ENCODE measurements at regions not wholly inside any gene's neighbourhood (a gene's known extent, or its start where the extent isn't known, plus 50 kb on each side); places are given as distances from the start of the nearest gene placed in this dataset.

DNA sequence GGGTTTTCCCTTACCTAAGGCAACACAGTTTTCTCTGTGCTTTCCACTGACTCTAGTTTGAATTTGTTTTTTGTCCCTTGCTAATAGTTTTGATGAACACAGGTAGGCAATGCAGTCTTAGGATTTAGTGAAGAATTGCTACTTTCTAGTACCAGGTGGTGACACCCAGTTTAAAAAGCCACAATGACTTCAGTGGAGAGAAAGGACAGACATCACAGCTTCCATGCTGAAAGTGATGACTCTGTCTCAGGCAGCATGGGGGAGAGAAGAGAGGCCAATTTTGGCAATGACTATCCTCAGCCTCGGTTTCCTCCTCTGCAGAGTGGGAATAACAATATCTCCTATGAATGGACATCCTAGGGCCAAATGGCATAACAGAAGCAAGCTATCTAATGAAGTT, 118.8 kb downstream of the AXIN2 start:
- DNase-seq: no peak

- DNase-seq: no peak
Measured at GRCh38 chr17:65442250-65442649, 119.2 kb downstream of the AXIN2 start.

- no peak for DNase-seq
Measured at GRCh38 chr17:65441053-65441605, 120.3 kb downstream of the AXIN2 start.

DNA sequence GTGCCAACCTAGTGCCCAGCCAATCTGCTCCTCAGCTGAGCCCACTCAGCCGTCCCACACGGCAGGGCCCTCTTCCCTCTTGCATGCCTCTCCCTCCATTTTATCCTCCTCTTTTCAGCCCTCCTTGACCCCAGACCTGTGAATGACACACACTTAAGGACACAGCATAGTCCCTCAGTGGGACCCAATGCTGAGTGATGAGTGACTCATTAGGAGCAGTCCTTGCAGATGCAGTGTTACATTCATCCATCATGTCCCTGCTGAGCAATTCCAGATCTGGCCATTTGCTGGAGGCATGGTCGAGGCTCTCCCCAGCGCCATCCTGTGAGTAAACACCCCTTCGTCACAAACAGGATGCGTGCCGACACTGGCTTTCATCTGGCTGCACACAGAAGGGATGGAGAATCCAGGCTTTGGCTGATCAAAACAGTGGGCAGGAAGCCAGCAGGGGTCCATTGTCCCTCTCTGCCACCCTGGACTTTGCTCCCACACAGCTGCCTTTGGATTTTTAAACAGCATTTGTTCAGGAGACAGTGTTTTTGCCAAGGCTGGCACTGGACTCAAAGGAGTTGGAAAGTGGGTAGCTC, 122.6 kb downstream of the AXIN2 start:
- no peak for DNase-seq

DNA sequence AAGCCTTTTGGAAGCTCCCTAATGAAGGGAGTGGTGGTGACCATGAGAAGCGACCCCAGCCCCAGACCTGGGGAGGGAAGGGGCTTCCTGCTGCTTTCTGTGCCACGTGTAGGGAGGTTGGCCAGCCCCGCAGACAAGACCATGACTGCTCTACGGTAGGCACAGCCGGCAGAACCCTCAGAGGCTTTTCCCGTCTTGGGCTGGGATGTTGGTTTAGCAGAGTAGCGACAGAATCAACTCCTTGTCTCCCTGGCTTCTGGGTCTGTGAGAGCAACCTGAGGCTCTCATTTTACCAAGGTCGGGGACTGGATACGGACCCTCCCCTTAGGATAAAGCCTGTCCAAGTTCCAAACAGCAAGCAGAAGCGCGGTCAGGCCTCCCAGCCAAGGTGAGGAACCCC, 123.3 kb downstream of the AXIN2 start:
- no peak for DNase-seq

- DNase-seq: no peak
Measured at GRCh38 chr17:65436871-65437270, 124.6 kb downstream of the AXIN2 start.

DNA sequence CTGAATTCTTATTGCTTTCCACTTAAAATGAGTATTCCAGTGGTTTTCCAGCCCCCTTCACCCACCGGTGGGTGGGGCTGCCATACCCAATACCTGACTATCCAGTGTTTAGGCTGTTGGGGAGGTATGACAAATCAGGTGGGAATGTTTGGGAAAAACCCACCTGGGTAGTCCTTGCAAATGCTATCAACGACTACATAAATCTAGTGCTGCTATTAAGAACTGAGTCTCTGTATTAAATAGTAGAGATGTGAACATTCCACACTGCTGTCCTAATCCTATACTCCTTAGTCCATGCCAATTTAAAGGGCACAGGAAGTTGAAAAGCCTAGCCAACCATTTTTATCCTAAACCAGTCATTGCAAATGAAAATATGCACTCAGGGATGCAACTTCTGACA, 126.6 kb downstream of the AXIN2 start:
- no peak for DNase-seq

GRCh38 chr17:65434251-65434650, 127.2 kb downstream of the AXIN2 start:
- DNase-seq: no peak

DNA sequence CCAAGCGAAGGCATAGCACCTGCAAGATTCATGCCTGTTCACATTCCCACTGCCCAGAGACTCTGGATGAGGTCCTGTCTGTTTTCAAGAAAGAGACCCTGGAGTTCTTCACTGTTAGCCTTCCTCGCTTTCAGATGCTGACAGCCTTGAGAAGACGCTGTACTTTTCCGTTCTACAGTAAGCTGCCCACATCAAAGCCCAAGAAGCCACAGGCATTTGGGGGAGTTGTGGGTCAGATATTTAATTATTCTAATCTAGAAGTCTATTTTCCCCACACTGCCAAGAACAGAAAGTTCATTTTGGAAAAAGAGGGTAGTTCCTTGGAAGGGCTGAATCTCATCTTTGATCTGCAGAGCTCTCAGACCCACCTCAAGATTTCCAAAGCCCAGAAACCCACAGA, 127.9 kb downstream of the AXIN2 start:
- no peak for DNase-seq

DNA sequence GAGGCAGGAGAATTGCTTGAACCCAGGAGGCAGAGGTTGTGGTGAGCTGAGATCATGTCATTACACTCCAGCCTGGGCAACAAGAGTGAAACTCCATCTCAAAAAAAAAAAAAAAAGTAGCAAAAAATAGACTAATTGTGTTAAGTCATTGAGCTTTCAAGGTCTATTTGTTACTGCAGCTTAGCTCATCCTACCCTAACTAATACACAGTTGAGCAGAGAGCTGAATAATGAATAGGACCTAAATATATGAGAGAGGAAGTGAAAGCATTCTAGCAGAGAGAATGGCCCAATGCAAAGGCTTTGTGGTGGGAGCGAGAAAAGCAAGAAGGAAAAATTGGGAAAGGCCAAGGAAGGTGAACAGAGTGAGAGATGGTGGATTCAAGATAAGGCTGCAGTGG, 128.3 kb downstream of the AXIN2 start:
- DNase-seq: no peak

DNA sequence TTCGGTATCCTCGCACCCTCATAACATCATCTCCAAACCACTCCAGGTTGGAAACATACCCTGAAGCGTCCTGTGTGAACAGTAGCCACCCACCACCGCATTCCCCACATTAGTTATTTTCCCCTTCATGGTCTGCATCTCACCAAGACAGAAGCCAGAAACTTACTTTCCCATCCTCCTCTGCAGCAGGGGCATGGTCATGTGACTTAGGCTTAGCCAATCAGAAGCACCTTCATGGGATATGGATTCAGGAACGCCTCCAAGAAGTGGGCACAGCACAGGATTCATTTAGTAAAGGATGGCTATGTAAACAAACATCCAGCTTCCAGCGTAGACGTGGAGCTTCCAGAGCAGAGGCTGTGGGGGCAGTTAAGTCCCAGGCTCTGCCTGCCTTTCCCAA, 130.3 kb downstream of the AXIN2 start:
- no peak for DNase-seq

GRCh38 chr17:65430209-65430833, 131.1 kb downstream of the AXIN2 start:
- DNase-seq: no peak

DNA sequence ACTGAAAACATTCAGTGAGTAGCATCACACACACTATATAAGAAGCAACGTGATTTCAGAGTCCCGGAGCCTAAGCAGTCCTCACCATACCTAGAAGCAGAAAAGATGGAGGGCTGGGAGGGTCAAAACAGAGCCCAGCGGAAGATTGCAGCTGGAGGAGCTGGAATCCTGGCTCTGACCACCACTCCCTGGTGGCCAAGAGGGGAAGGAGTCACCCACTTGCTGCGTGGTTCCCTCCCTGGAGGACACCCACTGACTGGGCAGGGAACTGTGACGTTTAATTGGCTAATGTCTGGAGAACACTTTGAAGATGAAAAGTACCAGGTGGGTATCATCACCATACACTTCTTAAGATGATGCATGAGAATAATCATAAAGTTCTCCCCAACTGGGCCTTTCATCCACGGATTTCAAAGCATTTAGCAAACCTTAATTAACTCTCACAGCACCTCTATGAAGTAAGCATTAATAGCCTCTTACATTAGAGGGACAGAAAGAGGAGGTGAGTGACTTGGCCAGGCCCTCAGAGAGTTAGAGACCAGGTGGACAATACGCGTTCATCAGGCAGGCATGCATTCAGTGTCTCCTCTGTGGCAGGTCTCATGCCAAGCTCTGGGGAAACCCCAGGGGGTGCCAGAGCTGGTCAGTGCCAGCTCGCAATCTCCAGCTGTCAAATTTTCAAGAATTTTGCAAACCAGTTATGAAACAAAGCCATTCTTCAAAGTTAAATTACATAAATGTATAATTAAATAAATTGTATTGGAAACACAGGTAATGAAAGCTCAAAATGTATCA, 137.9 kb downstream of the AXIN2 start:
- no peak for DNase-seq

DNA sequence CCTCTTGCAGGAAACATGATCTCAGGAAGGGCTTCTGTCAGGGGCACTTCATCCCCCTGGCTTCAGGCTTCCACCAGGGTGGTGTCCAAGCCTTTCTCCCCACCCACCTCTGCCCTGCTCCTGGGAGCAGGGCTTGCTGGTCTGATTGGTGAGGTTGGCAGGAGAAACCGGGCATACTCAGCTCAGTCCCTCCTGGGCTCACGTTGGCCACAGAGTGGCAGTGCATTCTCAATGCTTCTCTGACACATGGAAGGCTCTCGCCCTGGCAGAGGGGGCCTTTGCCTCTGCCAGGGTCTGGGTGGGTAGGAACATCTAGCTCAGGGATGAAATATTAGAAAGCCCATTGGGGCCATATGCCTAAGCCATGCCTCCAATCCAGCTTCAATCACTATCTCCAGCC, 142.8 kb downstream of the AXIN2 start:
- DNase-seq: no peak

- DNase-seq: no peak
Measured at GRCh38 chr17:65417406-65418221, 143.8 kb downstream of the AXIN2 start.

GRCh38 chr17:65415991-65416390, 145.5 kb downstream of the AXIN2 start:
- DNase-seq: no peak

GRCh38 chr17:65413390-65413789, 148.1 kb downstream of the AXIN2 start:
- DNase-seq: no peak

DNA sequence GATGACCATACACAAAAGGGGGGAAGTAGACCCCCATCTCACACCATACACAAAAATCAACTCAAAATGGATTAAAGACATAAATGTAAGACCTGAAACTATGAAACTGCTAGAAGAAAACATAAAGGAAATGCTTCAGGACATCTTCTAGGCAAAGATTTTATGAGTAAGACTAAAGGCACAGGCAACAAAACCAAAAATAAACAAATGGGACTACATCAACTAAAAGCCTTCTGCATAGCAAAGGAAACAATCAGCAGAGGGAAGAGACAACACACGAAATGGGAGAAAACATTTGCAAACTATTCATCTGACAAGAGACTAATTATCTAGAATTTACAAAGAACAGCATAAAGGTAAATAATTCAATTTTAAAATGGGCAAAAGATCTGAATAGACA, 152.1 kb downstream of the AXIN2 start:
- DNase-seq: no peak

DNA sequence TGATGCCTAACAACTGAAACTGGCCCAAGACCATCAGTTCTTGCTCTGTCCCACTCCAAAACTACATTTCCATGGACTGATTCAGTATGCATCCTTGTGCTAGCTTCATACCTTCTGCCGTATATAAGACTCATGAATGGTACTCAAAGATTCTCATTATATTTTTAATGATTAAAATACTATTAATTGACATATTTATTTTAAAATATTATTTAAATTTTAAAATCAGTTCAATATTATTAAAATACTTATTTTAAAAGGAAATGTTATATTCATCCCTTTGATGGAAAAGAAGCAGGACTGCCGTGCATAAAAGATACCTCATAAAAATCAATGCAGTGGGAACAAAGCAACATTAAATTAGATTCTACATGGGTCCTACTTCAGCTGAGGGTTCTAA, 153.4 kb downstream of the AXIN2 start:
- DNase-seq: no peak

- no peak for DNase-seq
Measured at GRCh38 chr17:65407017-65407416, 154.4 kb downstream of the AXIN2 start.

GRCh38 chr17:65406552-65406951, 154.9 kb downstream of the AXIN2 start:
- DNase-seq: no peak

GRCh38 chr17:65405563-65405962, 155.9 kb downstream of the AXIN2 start:
- no peak for DNase-seq

GRCh38 chr17:65404761-65405160, 156.7 kb downstream of the AXIN2 start:
- DNase-seq: no peak
